ENCODE measurements at regions not wholly inside any gene's neighbourhood (a gene's known extent, or its start where the extent isn't known, plus 50 kb on each side); places are given as distances from the start of the nearest gene placed in this dataset.

GRCh38 chr5:110354311-110354710 lies 372.2 kb downstream of the TMEM232 start:
- Mint-ChIP-seq H3K27ac (no peak overlapping the region), H3K4me3 (no peak overlapping the region), H3K9me3 (peaks cover 7% of the 10 kb centered on the region), H3K27me3 (ENCODE audit: insufficient read depth, low read depth) (peaks cover 2% of the 10 kb centered on the region), H3K4me1 (peaks cover 7% of the 10 kb centered on the region), H3K36me3 (no peaks in the 10 kb centered on the region)
- Histone ChIP-seq H3K4me3 (no peak overlapping the region), H2AFZ (replicated peaks) (no peak overlapping the region), H3K36me3 (no peaks in the 10 kb centered on the region), H3K9me3 (ENCODE audit: low read depth) (no peaks in the 10 kb centered on the region), H3K9ac (no peak overlapping the region), H3F3A (ENCODE audit: low read depth) (no peaks in the 10 kb centered on the region), H3K4me1 (peaks cover 5% of the 10 kb centered on the region), H3K79me2 (ENCODE audit: low read depth) (no peaks in the 10 kb centered on the region), H4K20me1 (ENCODE audit: low read depth) (no peaks in the 10 kb centered on the region), H3K4me2 (no peak overlapping the region), H3K27me3 (no peaks in the 10 kb centered on the region), H3K27ac (no peak overlapping the region)
- DNase-seq (ENCODE audit: low spot score): no peak
- no peak for TF ChIP-seq EZH2phosphoT487 (IDR thresholded peaks at IDR 0.05)
- no peak for TF ChIP-seq CTCF (IDR thresholded peaks at IDR 0.05)
- TF ChIP-seq EZH2 (IDR thresholded peaks at IDR 0.05): no peak

- no peak for TF ChIP-seq EZH2phosphoT487 (IDR thresholded peaks at IDR 0.05)
- TF ChIP-seq EZH2 (IDR thresholded peaks at IDR 0.05): no peak
- TF ChIP-seq CTCF (IDR thresholded peaks at IDR 0.05): no peak
- peak overlapping the region; percentile 28 for H3K4me3 Mint-ChIP-seq
- Histone ChIP-seq H3K79me2 (ENCODE audit: low read depth) (no peaks in the 10 kb centered on the region), H4K20me1 (ENCODE audit: low read depth) (no peaks in the 10 kb centered on the region), H3K4me1 (peaks cover 5% of the 10 kb centered on the region), H3K36me3 (no peaks in the 10 kb centered on the region), H3K4me2 (no peak overlapping the region), H3K27ac (no peak overlapping the region), H2AFZ (replicated peaks) (peak overlapping the region; percentile 63), H3K9ac (no peak overlapping the region), H3F3A (ENCODE audit: low read depth) (no peaks in the 10 kb centered on the region), H3K9me3 (ENCODE audit: low read depth) (no peaks in the 10 kb centered on the region), H3K4me3 (no peak overlapping the region), H3K27me3 (no peaks in the 10 kb centered on the region)
- H3K36me3 Mint-ChIP-seq: no peaks in the 10 kb centered on the region
- no peak for DNase-seq (ENCODE audit: low spot score)
- peaks cover 2% of the 10 kb centered on the region for H3K27me3 Mint-ChIP-seq (ENCODE audit: insufficient read depth, low read depth)
- H3K4me1 Mint-ChIP-seq: peaks cover 7% of the 10 kb centered on the region
- no peak overlapping the region for H3K27ac Mint-ChIP-seq
- H3K9me3 Mint-ChIP-seq: peaks cover 7% of the 10 kb centered on the region
These were observed 371.4 kb downstream of the TMEM232 start for GRCh38 chr5:110354915-110355644.

DNA sequence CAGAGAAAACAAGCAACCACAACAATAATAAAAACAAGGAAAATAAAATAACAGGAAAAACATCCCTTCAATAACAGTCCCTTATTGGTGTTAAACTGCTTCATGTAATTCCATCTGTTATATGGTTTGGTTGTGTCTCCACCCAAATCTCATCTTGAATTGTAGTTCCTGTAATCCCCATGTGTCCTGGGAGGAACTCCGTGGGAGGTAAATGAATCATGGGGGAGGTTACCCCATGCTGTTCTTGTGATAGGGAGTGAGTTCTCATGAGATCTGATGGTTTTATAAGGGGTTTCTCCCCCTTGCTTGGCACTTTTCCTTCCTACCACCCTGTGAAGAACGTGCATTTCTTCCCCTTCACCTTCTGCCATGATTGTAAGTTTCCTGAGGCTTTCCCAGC lies 369.8 kb downstream of the TMEM232 start:
- H3K27ac ChIP-seq: no peak overlapping the region
- peaks cover 9% of the 10 kb centered on the region for H3K4me1 ChIP-seq
- Mint-ChIP-seq H3K4me1 (peaks cover 8% of the 10 kb centered on the region), H3K36me3 (no peaks in the 10 kb centered on the region), H3K27me3 (ENCODE audit: insufficient read depth, low read depth) (peaks cover 2% of the 10 kb centered on the region), H3K9me3 (peaks cover 7% of the 10 kb centered on the region), H3K4me3 (no peak overlapping the region), H3K27ac (no peak overlapping the region)
- no peaks in the 10 kb centered on the region for H3K27me3 ChIP-seq
- H3F3A ChIP-seq (ENCODE audit: low read depth): no peaks in the 10 kb centered on the region
- no peaks in the 10 kb centered on the region for H4K20me1 ChIP-seq (ENCODE audit: low read depth)
- H3K9me3 ChIP-seq (ENCODE audit: low read depth): no peaks in the 10 kb centered on the region
- H2AFZ ChIP-seq (replicated peaks): no peak overlapping the region
- no peak for TF ChIP-seq EZH2 (IDR thresholded peaks at IDR 0.05)
- no peak for TF ChIP-seq CTCF (IDR thresholded peaks at IDR 0.05)
- no peak for TF ChIP-seq EZH2phosphoT487 (IDR thresholded peaks at IDR 0.05)
- no peaks in the 10 kb centered on the region for H3K79me2 ChIP-seq (ENCODE audit: low read depth)
- H3K36me3 ChIP-seq: no peaks in the 10 kb centered on the region
- no peak for DNase-seq (ENCODE audit: low spot score)
- no peak overlapping the region for H3K4me2 ChIP-seq
- no peak overlapping the region for H3K4me3 ChIP-seq
- H3K9ac ChIP-seq: no peak overlapping the region

Data from neural progenitor cell (in vitro differentiated cells).